OCI-M1 (cell line): ENCODE measurements at regions not wholly inside any gene's neighbourhood (a gene's known extent, or its start where the extent isn't known, plus 50 kb on each side); places are given as distances from the start of the nearest gene placed in this dataset.
"Not testable (repeated sequence)": the region's sequence is repeated elsewhere in the genome, so short reads cannot be mapped to it uniquely, and the experiment has no call there.

ENCODE experiments used
- DNase-seq: peaks from one replicate; lab custom pipeline; 2025; lab: John Stamatoyannopoulos, UW

DNA sequence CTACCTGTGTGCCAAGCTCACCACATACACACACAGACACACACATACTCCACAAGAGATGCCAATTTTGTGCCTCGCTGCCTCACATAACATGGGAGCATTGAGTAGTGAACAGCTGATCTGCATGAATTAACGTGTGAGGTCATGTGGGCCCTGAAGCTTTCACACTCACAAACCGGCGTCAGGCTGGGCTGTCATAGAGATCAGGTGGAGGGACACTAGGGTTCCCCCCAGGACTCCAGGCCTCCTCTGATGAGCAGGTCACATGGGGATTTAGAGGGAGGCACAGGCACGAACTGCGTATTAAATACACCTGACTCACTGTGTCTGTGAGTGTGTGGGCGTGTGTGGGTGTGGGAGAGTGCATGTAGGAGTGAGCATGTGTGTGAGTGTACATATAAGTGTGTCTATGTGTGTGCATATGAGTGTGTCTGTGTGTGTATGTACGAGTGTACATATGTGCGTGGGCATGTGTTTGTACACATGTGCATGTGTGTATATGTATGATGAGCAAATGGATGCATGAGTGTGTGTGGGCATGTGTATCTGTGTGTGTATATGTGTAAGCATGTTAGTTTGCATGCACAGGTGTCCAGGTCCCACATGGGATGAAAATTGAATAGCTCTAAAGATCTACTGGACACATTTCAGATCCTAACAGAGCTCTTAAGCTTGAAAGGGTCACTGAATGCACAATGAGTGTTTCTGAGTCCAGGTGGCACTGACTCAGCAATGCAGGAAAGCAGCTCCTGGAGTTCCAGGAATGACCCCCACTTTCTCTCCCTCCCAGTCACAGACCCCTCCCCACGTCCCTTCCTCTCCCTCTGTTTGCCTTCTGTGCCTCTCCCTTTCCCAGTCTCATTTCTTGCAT, 336.6 kb downstream of the PREX1 start:
- no peak for DNase-seq

DNA sequence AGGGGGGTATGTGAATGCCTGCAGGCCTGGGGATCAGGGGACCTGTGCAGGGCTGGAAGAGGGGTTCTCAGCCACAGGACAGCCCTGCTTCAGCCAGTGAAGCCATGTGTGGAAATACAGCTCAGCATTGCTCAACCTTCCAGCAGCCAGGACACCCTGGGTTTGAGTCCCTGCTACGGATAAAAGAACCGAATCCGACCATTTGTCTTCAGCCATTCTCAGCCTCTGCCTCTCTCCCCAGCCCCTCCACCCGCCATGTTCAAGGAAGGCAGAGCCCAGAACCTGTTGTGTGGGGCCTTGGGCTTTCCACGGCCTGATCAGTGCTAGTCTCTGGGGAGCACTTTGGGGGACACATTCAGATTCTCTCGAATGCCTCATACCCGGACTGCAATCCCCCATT, 337.5 kb downstream of the PREX1 start:
- DNase-seq = not testable (repeated sequence)

- DNase-seq = no peak
These were observed 338.1 kb downstream of the PREX1 start for GRCh38 chr20:48489656-48490055.

DNA sequence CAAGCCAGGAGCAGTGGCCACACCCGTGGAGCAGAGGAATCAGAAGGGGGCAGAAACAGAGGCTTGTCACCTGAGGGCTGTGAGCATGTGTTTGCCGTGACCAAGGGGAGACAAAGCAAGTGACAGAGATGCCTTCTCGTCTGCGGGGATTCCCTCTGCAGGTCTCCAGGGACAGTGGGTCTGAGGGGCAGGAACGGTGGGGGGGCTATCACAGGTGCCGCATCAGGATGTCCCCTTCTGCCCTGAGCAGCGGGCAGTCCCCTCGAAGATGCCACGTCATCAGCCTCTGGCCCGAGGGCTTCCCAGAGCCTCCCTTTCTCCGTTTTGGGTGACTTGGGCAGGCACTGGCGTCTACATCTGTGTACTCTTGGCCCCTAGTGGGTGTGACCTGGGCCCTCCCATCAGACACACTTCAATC, 338.7 kb downstream of the PREX1 start:
- DNase-seq = no peak

GRCh38 chr20:48488334-48489034, 339.3 kb downstream of the PREX1 start:
- not testable (repeated sequence) for DNase-seq

DNA sequence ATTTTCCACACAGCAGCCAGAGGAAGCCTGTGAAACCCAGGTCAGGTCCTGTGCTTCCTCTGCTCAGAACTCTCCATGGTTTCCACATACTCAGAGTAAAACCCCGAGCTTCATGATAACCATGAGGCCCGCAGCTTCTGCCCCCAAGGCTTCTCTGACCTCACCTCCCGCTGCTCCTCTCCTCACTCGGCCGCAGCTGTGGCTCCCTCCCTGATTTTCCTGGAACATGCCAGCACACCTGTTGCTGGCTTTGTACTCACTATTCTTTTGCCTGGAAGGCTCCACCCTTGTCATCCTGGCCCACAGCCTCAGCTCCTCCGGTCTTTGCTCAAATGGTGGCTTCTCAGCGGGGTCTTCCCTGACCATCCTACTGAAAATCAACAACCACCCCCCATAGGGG, 341.7 kb downstream of the PREX1 start:
- no peak for DNase-seq

- DNase-seq = not testable (repeated sequence)
These were observed 342.6 kb downstream of the PREX1 start for GRCh38 chr20:48485153-48485552.

DNA sequence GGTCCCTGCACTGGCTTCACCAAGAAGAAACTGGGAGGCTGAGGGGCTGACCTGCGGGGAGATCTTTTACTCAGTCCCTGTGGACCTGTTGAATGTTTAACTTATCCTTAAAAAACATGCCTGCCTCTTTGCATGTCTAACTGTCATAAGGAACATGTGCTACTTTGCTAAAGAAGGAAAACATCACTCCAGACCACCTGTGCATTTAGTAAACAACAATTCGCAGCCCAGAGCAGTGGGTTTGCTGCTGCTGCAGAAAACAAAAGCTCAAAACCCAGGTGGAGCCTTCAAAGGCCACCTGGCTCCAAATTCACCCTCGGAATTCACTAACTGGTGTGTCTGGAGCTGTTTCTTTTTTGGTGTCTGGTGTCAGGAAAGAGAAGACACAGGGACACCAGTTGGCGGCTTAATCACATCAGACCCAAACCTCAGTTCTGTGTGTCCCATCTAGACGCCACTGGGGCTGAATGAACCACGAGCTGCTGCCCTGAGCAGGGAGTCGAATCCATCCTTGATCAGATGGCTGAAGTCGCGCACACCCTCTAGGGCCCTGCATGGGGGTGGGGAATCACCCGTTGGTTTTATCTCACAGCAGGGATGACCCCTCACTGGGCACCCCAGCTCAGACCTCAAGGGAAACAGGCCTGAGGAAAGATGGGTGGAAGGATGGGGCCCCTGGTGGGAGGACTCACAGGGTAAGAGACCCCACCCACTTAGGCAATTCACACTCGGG, 344.3 kb downstream of the PREX1 start:
- no peak for DNase-seq

DNA sequence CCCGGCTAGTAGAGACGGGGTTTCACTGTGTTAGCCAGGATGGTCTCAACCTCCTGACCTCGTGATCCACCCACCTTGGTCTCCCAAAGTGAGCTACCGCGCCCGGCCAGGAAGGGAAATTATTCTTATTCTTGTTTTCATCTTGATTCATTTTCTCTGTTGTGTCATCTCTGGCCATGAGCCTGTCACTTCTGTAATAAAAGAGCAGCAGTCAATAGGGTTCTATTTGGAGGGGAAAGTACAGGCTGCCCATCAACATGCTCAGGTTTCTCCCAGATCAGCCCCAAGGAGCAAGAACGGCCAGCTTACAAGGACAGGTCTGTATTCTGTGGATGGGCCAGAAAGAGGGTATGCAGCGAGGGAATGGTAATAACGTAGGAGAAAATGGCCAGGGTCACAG, 345.0 kb downstream of the PREX1 start:
- no peak for DNase-seq

DNA sequence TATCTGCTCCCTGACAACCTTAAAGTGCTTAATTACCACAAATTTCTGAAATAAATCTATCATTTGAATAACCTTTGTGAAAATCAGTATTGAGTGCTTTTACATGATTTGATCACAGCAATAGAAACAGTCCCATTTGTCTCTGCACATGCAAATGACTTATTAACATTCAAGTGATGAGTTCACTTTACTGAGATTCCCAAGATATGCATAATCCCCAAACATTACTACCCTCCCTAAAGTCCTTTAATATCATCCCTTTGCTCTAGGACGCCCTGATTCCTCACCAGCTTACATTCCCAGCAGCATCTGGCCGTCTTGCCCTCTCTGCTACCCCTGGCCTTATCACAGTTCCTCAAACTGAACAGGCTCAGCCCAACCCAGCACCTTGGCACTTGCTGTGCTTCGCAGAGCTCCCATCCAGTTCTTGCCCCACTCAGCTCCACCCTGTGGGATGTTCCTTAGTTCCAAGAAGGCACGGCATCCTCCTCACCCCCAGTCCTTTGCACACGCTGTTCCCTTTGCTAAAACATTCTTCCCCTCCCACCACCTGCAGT, 347.5 kb downstream of the PREX1 start:
- DNase-seq = no peak

GRCh38 chr20:48478806-48479585, 348.8 kb downstream of the PREX1 start:
- no peak for DNase-seq

DNA sequence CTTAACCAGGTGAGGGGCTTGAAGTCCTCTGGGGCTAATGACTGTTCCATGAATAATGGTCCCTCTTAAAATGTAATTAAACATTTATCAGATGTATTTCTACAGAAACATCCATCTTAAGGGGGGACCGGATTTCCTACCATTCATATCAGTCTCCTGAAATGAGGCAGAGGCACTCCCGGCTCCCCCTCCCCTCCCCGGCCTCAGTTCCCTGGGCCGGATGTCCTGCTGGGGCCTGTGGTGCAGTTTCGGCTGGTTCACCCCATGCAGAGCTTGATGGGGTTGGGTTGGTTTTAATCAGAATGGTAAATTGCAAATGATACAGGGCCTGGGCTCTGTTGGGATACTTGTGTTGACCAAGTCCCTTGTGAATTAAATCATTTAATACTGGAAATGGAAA, 349.4 kb downstream of the PREX1 start:
- DNase-seq = no peak

GRCh38 chr20:48476854-48477253, 350.9 kb downstream of the PREX1 start:
- no peak for DNase-seq

GRCh38 chr20:48474022-48474421, 353.8 kb downstream of the PREX1 start:
- no peak for DNase-seq

DNA sequence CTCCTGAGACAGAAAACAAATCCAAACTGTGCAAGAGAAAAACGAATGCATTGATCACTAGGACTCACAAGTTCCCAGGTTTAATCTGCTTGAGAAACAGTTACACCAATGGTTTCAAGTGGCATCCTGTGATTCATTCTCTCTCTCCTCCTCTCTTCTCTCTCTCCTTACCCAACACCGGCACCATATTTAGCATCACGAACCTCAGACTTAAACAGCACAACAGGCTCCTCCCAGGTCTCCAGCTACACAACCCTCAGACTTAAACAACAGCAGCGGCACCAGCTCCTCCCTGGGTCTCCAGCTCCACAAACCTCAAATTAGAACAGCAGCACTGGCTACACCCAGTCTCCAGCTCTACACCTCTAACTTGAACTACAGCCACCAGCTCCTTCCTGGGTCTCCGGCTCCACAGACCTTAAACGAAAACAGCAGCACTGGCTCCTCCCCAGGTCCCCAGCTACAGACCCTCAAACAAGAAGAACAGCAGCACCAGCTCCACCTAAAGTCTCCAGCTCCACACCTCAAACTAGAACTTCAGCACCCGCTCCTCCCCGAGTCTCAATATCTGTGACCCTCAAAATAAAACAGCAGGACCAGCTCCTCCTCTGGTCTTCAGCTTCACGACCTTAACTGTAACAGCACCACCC, 355.9 kb downstream of the PREX1 start:
- no peak for DNase-seq

DNA sequence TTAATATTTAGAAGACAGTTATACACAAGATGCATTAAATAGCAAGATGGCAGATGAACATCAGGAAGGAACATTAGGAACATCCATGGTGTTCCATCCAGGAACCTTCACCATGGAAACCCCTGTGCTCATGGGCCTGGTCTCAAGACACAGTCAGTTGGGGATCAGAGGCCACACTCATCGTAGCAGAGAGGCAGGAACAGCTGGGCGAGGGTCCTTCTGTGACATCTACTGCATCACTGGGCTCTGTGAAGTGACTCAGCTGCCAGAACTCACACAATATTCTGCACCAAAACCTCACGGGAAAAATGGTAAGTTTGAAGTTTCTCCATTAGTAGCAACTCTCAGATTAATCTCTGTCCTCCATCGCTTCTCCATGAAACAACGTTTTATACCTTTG, 356.6 kb downstream of the PREX1 start:
- no peak for DNase-seq

GRCh38 chr20:48470141-48470540, 357.7 kb downstream of the PREX1 start:
- DNase-seq = no peak

DNA sequence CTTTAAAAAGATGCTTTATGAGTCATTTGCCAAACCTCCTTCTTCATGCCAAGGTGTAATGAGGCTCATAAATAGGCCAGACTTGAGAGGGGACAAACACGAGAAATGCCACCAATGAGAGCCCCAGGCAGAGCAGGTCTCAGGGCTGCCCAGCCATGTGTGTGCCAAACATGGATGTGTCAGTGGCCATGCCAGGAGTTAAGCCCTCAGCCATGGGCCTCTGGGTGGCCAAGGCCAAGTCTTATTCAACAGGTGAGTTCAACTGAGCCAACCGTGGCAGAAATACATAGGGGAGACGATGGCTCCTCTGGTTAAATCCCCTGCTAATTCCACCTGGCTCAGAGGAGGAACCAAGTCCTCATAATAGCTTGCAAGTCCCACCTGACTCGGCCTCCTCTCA, 358.8 kb downstream of the PREX1 start:
- no peak for DNase-seq

- no peak for DNase-seq
These were observed 359.2 kb downstream of the PREX1 start for GRCh38 chr20:48468571-48468970.

DNA sequence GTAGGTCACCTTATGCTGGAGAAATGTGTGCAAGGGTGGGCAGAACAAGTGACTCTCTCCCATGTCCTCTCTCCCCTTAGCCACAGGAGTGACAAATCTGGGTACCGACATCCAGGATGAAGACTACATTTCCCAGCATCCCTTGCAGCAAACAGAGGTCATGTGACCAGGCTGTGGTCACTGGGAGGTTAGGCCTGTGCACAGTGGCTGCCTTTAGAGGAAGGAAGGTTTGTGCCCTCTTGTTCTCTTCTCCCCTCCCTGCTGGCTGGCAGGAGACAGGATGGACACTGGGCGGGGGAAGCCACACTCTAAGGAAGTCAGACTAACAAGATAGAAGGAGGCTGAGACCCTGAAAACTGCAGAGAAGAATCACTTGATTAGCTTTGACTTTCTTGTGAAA, 360.2 kb downstream of the PREX1 start:
- peak; percentile 37 for DNase-seq

DNA sequence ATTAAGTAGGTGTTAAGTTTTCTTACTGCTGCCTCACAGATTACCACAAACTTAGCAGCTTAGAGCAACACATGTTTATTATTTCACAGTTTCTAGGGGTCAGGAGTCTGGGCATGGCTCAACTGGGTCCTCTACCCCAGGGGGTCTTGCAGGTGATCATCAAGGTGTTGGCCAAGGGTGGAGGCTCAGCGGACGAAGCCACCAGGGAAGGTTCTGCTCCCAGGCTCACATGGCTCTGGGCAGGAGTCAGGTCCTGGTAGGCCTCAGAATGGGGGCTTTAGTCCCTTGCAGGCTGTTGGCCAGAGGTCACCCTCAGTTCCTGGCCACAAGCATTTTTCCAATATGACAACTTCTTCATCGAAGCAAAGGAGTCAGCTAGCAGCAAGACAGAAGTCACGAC, 362.5 kb downstream of the PREX1 start:
- DNase-seq = no peak
